ENCODE measurements at regions not wholly inside any gene's neighbourhood (a gene's known extent, or its start where the extent isn't known, plus 50 kb on each side); places are given as distances from the start of the nearest gene placed in this dataset.

- H3K23ac ChIP-seq (ENCODE audit: low read depth, low read length) = no peak overlapping the region
- BruUV-seq (replicated peaks) = no TSS peak
- no peak overlapping the region for H3K27ac ChIP-seq (ENCODE audit: insufficient read depth, low read length)
- H4K20me1 ChIP-seq (ENCODE audit: insufficient read depth, low read length) = no peaks in the 10 kb centered on the region
- no peak overlapping the region for H3K4me3 ChIP-seq (ENCODE audit: insufficient read depth, low read depth, low read length)
- no peak overlapping the region for H2AK5ac ChIP-seq (ENCODE audit: low read depth, low read length)
- in situ Hi-C loops (cut with MboI; ENCODE audit: low sequenced_read_pairs) = no loop called here
- CTCF ChIA-PET = no interaction called here
- no peak overlapping the region for H3K4ac ChIP-seq (ENCODE audit: low read depth, low read length)
- no peaks in the 10 kb centered on the region for H3K79me1 ChIP-seq (ENCODE audit: low read depth in 1 of 2, low read length in 2 of 2)
- H3K9ac ChIP-seq (ENCODE audit: low read depth, low read length) = no peak overlapping the region
- 0 out of 2 replicates have a peak, but pooled peaks cover 2% of the 10 kb centered on the region for H3K4me1 ChIP-seq (ENCODE audit: control insufficient read depth, insufficient read depth, low read length)
- H2BK5ac ChIP-seq (ENCODE audit: low read depth, low read length, poor library complexity, severe bottlenecking) = no peak overlapping the region
- TF ChIP-seq BHLHE40 (IDR thresholded peaks at IDR 0.05; ENCODE audit: low read depth, low read length) = no peak
- no peak for TF ChIP-seq USF2 (IDR thresholded peaks at IDR 0.05; ENCODE audit: low read depth, low read length)
- TF ChIP-seq FOS (IDR thresholded peaks at IDR 0.05; ENCODE audit: low read depth, low read length) = no peak
- no peak for TF ChIP-seq RAD21 (IDR thresholded peaks at IDR 0.05; ENCODE audit: low read length)
- no peak for TF ChIP-seq SMC3 (IDR thresholded peaks at IDR 0.05; ENCODE audit: low read depth, low read length)
- no peak for TF ChIP-seq MAFK (IDR thresholded peaks at IDR 0.05; ENCODE audit: low read depth, low read length)
- no peak for TF ChIP-seq NFE2L2 (IDR thresholded peaks at IDR 0.05; ENCODE audit: low read depth, low read length)
- no peak for TF ChIP-seq POLR2A (IDR thresholded peaks at IDR 0.05; ENCODE audit: low read depth, low read length)
- TF ChIP-seq, protein P1, sequence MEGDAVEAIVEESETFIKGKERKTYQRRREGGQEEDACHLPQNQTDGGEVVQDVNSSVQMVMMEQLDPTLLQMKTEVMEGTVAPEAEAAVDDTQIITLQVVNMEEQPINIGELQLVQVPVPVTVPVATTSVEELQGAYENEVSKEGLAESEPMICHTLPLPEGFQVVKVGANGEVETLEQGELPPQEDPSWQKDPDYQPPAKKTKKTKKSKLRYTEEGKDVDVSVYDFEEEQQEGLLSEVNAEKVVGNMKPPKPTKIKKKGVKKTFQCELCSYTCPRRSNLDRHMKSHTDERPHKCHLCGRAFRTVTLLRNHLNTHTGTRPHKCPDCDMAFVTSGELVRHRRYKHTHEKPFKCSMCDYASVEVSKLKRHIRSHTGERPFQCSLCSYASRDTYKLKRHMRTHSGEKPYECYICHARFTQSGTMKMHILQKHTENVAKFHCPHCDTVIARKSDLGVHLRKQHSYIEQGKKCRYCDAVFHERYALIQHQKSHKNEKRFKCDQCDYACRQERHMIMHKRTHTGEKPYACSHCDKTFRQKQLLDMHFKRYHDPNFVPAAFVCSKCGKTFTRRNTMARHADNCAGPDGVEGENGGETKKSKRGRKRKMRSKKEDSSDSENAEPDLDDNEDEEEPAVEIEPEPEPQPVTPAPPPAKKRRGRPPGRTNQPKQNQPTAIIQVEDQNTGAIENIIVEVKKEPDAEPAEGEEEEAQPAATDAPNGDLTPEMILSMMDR (conservative IDR thresholded peaks at IDR 0.05; ENCODE audit: low read depth, low read length) = no peak
- no peak for TF ChIP-seq CEBPB (IDR thresholded peaks at IDR 0.05; ENCODE audit: low read depth, low read length)
- WGBS, 2 experiments (ENCODE audit: extremely low coverage in 2 of 2, insufficient read length in 1 of 2) = 50% methylated on average over 1 of the region's 10 CpGs; no CpG with 5 or more reads in 1 of the 2 experiments
- no peak for ATAC-seq (ENCODE audit: low read depth)
- no peak overlapping the region for H3K56ac ChIP-seq (ENCODE audit: extremely low read depth, insufficient read depth, low read length)
- H3K18ac ChIP-seq (ENCODE audit: low read depth, low read length) = no peak overlapping the region
- H3K4me2 ChIP-seq (ENCODE audit: low read depth, low read length) = no peak overlapping the region
- H2AFZ ChIP-seq (replicated peaks; ENCODE audit: low read length, poor library complexity) = peak overlapping the region; percentile 45
- H2AK9ac ChIP-seq (replicated peaks; ENCODE audit: low read depth, low read length, poor library complexity) = no peak overlapping the region
- H4K5ac ChIP-seq (ENCODE audit: low read depth, low read length) = no peak overlapping the region
- intact Hi-C loops (cut with micrococcal nuclease) = no loop called here
- H3K27me3 ChIP-seq (ENCODE audit: control insufficient read depth, insufficient read depth, low read length) = peaks cover 22% of the 10 kb centered on the region
- H2BK15ac ChIP-seq (ENCODE audit: low read depth, low read length) = no peak overlapping the region
- no peak overlapping the region for H4K8ac ChIP-seq (ENCODE audit: low read depth in 2 of 2, low read length in 2 of 2)
- dilution Hi-C loops (cut with HindIII; ENCODE audit: low sequenced_read_pairs, unreplicated experiment) = no loop called here
- H3K9me3 ChIP-seq (ENCODE audit: control insufficient read depth, insufficient read depth, low read length) = no peaks in the 10 kb centered on the region
- DNase-seq = no peak
- H4K91ac ChIP-seq (ENCODE audit: insufficient read depth, low read depth, low read length) = no peak overlapping the region
- no peak overlapping the region for H2BK20ac ChIP-seq (ENCODE audit: low read depth, low read length)
- peaks cover 4% of the 10 kb centered on the region; the same call in 1 of the 2 replicates for H3K9me1 ChIP-seq (ENCODE audit: insufficient read depth, low read length)
- H3K36me3 ChIP-seq (ENCODE audit: control insufficient read depth, insufficient read depth, low read length) = no peaks in the 10 kb centered on the region
- POLR2A ChIA-PET (ENCODE audit: unreplicated experiment) = no interaction called here
- no peak overlapping the region for H3K14ac ChIP-seq (replicated peaks; ENCODE audit: low read depth, low read length)
- H2BK120ac ChIP-seq (ENCODE audit: low read depth, low read length) = no peak overlapping the region
These were observed 108.6 kb upstream of the GJB6 start for GRCh38 chr13:20340759-20341171.
